Coronary artery (tissue), 2 donors: ENCODE measurements at regions not wholly inside any gene's neighbourhood (a gene's known extent, or its start where the extent isn't known, plus 50 kb on each side); places are given as distances from the start of the nearest gene placed in this dataset.

ENCODE experiments used
- DNase-seq: peaks from one replicate; pipeline ENCODE4 v3.0.0-alpha.2; 2017; ENCODE audit warnings: low spot score
- H3K27ac ChIP-seq, 2 donors: fragments of 200-600 bp; sonication (generic); one replicate each; pipeline ENCODE4 v1.5.1; 2016 to 2019
- H3K4me3 ChIP-seq: fragments of 200-600 bp; sonication (generic); 2 replicates; pipeline ENCODE4 v1.5.1; 2016; ENCODE audit warnings: mild to moderate bottlenecking, moderate library complexity
- TF ChIP-seq, protein P1 (sequence below): fragments of 200-600 bp; sonication (generic); IDR thresholded peaks from one replicate; pipeline ENCODE4 v1.5.1; 2019; ENCODE audit warnings: antibody characterized with exemption

- Histone ChIP-seq H3K4me3 (no peak overlapping the region), H3K27ac (no peak overlapping the region)
- DNase-seq: no peak
- TF ChIP-seq, protein P1, sequence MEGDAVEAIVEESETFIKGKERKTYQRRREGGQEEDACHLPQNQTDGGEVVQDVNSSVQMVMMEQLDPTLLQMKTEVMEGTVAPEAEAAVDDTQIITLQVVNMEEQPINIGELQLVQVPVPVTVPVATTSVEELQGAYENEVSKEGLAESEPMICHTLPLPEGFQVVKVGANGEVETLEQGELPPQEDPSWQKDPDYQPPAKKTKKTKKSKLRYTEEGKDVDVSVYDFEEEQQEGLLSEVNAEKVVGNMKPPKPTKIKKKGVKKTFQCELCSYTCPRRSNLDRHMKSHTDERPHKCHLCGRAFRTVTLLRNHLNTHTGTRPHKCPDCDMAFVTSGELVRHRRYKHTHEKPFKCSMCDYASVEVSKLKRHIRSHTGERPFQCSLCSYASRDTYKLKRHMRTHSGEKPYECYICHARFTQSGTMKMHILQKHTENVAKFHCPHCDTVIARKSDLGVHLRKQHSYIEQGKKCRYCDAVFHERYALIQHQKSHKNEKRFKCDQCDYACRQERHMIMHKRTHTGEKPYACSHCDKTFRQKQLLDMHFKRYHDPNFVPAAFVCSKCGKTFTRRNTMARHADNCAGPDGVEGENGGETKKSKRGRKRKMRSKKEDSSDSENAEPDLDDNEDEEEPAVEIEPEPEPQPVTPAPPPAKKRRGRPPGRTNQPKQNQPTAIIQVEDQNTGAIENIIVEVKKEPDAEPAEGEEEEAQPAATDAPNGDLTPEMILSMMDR: no peak
Observed at GRCh38 chr3:153313302-153313965, 151.4 kb downstream of the RAP2B start.

- no peak for DNase-seq
- Histone ChIP-seq H3K27ac (no peak overlapping the region), H3K4me3 (no peak overlapping the region)
- TF ChIP-seq, protein P1: no peak
Observed at GRCh38 chr3:153314038-153314437, 152.0 kb downstream of the RAP2B start.

DNA sequence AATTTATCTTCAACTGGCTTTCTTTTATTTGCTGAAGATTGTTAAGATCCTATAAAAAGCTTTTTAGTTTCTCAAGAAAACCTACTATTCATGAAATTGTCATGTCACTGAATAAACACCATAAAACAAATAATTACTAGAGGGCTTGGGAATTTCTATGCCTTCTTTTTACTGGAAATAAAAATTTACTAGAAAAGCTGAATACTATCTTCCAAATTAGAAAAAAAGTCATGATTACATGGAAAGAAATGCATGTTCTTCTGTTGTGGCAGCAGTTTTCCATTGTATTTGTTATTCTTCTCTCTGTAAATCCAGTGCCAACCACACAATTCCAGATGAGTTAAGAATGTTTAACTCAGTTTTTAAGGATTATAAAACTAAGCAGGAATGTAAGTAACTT is 153.8 kb downstream of the RAP2B start:
- TF ChIP-seq, protein P1: no peak
- no peak overlapping the region for H3K27ac ChIP-seq
- DNase-seq: no peak
- no peak overlapping the region for H3K4me3 ChIP-seq

GRCh38 chr3:153319705-153320554 is 157.9 kb downstream of the RAP2B start:
- TF ChIP-seq, protein P1: no peak
- no peak for DNase-seq
- Histone ChIP-seq H3K4me3 (peak overlapping the region; percentile 7), H3K27ac (no peak overlapping the region)

DNA sequence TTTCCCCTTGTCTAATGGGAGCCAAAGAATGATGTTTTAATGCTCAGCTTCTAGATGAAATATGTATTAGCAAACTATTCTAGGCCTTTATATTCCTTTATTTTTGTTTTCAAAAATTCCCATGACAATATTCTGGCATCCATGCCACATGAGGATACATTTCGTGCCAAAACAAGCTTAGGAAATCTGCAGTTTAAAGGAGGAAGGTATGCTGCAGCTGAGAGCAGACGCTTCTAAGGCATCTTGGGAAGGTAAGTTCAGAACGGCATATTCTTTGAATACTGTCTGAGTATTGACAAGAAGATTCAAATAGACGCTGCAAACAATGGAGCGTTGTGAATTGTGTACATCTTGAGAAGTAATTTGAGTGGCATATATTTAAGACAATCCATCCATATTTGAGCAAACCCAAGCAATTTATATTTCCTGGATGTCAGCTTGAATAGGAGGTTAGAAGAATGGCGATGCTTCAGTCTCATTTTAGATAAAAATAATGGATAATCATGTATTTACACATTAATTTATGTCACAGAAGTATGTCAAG is 158.6 kb downstream of the RAP2B start:
- no peak for DNase-seq
- TF ChIP-seq, protein P1: no peak
- Histone ChIP-seq H3K27ac (no peak overlapping the region), H3K4me3 (peak overlapping the region; percentile 7)

DNA sequence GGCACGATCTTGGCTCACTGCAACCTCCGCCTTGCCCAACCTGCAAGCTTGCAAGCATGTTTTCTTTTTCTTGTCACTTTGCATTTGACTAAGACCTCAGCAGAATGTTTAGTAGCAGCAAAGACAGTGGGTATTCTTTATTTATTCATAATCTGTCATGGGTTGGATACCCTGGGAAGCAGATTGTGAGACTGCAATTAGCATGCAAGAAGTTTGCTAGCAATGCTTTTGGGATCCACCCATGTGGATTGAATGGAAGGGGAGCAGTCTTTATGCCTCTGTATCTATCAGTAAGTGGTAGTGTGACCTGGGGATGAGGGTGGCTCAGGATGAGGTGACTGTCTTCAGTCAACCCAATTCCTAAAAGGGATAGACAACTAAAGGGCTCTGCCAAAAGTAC is 166.7 kb downstream of the RAP2B start:
- DNase-seq: no peak
- H3K27ac ChIP-seq: no peak overlapping the region
- H3K4me3 ChIP-seq: no peak overlapping the region
- TF ChIP-seq, protein P1: no peak
